ENCODE measurements at regions not wholly inside any gene's neighbourhood (a gene's known extent, or its start where the extent isn't known, plus 50 kb on each side); places are given as distances from the start of the nearest gene placed in this dataset.

GRCh38 chr12:91432089-91432488 lies 249.5 kb upstream of the DCN start:
- TF ChIP-seq SIN3A (IDR thresholded peaks at IDR 0.05; ENCODE audit: borderline replicate concordance, insufficient read depth, low read depth, low read length): no peak
- no peak for TF ChIP-seq POLR2AphosphoS5 (IDR thresholded peaks at IDR 0.05; ENCODE audit: low read depth, low read length)
- no peak for TF ChIP-seq CTCF (IDR thresholded peaks at IDR 0.05)
- TF ChIP-seq REST (IDR thresholded peaks at IDR 0.05; ENCODE audit: insufficient read depth in 1 of 2, low read depth in 2 of 2, low read length in 1 of 2): no peak
- no peak for TF ChIP-seq TCF7L2 (IDR thresholded peaks at IDR 0.05; ENCODE audit: low read depth, low read length)
- Histone ChIP-seq H3K27me3 (ENCODE audit: control insufficient read depth, insufficient read depth, low read length) (no peaks in the 10 kb centered on the region), H3K4me1 (ENCODE audit: control insufficient read depth, insufficient read depth, low read length) (no peaks in the 10 kb centered on the region), H3K4me3 (ENCODE audit: low read depth in 2 of 2, low read length in 2 of 2) (no peak overlapping the region), H3K36me3 (ENCODE audit: control insufficient read depth, insufficient read depth, low read length) (no peaks in the 10 kb centered on the region), H3K9me3 (ENCODE audit: control insufficient read depth, insufficient read depth, low read depth, low read length) (no peaks in the 10 kb centered on the region), H3K27ac (ENCODE audit: low read length) (no peak overlapping the region)
- no peak for DNase-seq (ENCODE audit: low read depth, low spot score)
- intact Hi-C loops (cut with micrococcal nuclease; ENCODE audit: unreplicated experiment) (no loop called here), in situ Hi-C loops (cut with HindIII; ENCODE audit: low pct_unique_long_range_greater_than_20kb, low sequenced_read_pairs) (no loop called here)
- ChIA-PET POLR2A (no interaction called here), CTCF (interaction anchor here (0.6 kb wide), 1 partner anchor 15 kb away, joined by 6 read pairs; no protein-coding TSS in a partner anchor)
- ATAC-seq: no peak
- BruUV-seq (replicated peaks): no TSS peak

- ATAC-seq (no peak), DNase-seq (ENCODE audit: low read depth, low spot score) (no peak)
- in situ Hi-C loops (cut with HindIII; ENCODE audit: low pct_unique_long_range_greater_than_20kb, low sequenced_read_pairs) (no loop called here), intact Hi-C loops (cut with micrococcal nuclease; ENCODE audit: unreplicated experiment) (no loop called here)
- Histone ChIP-seq H3K27ac (ENCODE audit: low read length) (no peak overlapping the region), H3K36me3 (ENCODE audit: control insufficient read depth, insufficient read depth, low read length) (no peaks in the 10 kb centered on the region), H3K4me3 (ENCODE audit: low read depth in 2 of 2, low read length in 2 of 2) (no peak overlapping the region), H3K27me3 (ENCODE audit: control insufficient read depth, insufficient read depth, low read length) (no peaks in the 10 kb centered on the region), H3K9me3 (ENCODE audit: control insufficient read depth, insufficient read depth, low read depth, low read length) (no peaks in the 10 kb centered on the region), H3K4me1 (ENCODE audit: control insufficient read depth, insufficient read depth, low read length) (no peaks in the 10 kb centered on the region)
- CTCF ChIA-PET: no interaction called here
- no TSS peak for BruUV-seq (replicated peaks)
- POLR2A ChIA-PET: no interaction called here
- TF ChIP-seq POLR2AphosphoS5 (IDR thresholded peaks at IDR 0.05; ENCODE audit: low read depth, low read length): no peak
- TF ChIP-seq TCF7L2 (IDR thresholded peaks at IDR 0.05; ENCODE audit: low read depth, low read length): no peak
- TF ChIP-seq SIN3A (IDR thresholded peaks at IDR 0.05; ENCODE audit: borderline replicate concordance, insufficient read depth, low read depth, low read length): no peak
- TF ChIP-seq CTCF (IDR thresholded peaks at IDR 0.05): no peak
- TF ChIP-seq REST (IDR thresholded peaks at IDR 0.05; ENCODE audit: insufficient read depth in 1 of 2, low read depth in 2 of 2, low read length in 1 of 2): no peak
Observed at GRCh38 chr12:91424506-91424905, 241.9 kb upstream of the DCN start.
